ENCODE measurements at regions not wholly inside any gene's neighbourhood (a gene's known extent, or its start where the extent isn't known, plus 50 kb on each side); places are given as distances from the start of the nearest gene placed in this dataset.

GRCh38 chr11:11691296-11692151 is 69.7 kb upstream of the GALNT18 start:
- intact Hi-C loops (cut with micrococcal nuclease) (no loop called here), in situ Hi-C loops (cut with MboI; ENCODE audit: low sequenced_read_pairs) (no loop called here), dilution Hi-C loops (cut with HindIII; ENCODE audit: low sequenced_read_pairs, unreplicated experiment) (no loop called here)
- H2AK5ac ChIP-seq (ENCODE audit: low read depth, low read length) = no peak overlapping the region
- no peaks in the 10 kb centered on the region for H3K79me1 ChIP-seq (ENCODE audit: low read depth in 1 of 2, low read length in 2 of 2)
- H4K20me1 ChIP-seq (ENCODE audit: insufficient read depth, low read length) = no peaks in the 10 kb centered on the region
- H3K27me3 ChIP-seq (ENCODE audit: control insufficient read depth, insufficient read depth, low read length) = peaks cover 5% of the 10 kb centered on the region
- no peak overlapping the region for H2AFZ ChIP-seq (replicated peaks; ENCODE audit: low read length, poor library complexity)
- H4K91ac ChIP-seq (ENCODE audit: insufficient read depth, low read depth, low read length) = no peak overlapping the region
- H3K9me1 ChIP-seq (ENCODE audit: insufficient read depth, low read length) = no peaks in the 10 kb centered on the region
- H3K36me3 ChIP-seq (ENCODE audit: control insufficient read depth, insufficient read depth, low read length) = no peaks in the 10 kb centered on the region
- H2BK15ac ChIP-seq (ENCODE audit: low read depth, low read length) = no peak overlapping the region
- H3K9ac ChIP-seq (ENCODE audit: low read depth, low read length) = no peak overlapping the region
- H3K4me3 ChIP-seq (ENCODE audit: insufficient read depth, low read depth, low read length) = no peak overlapping the region
- ATAC-seq (ENCODE audit: low read depth) = no peak
- BruUV-seq (replicated peaks) = no TSS peak
- no peak overlapping the region for H3K18ac ChIP-seq (ENCODE audit: low read depth, low read length)
- ChIA-PET CTCF (no interaction called here), POLR2A (ENCODE audit: unreplicated experiment) (interaction anchor here (0.5 kb wide), 1 partner anchor 54 kb away, joined by 4 read pairs; no protein-coding TSS in a partner anchor)
- no peak overlapping the region for H3K23ac ChIP-seq (ENCODE audit: low read depth, low read length)
- no peaks in the 10 kb centered on the region for H3K9me3 ChIP-seq (ENCODE audit: control insufficient read depth, insufficient read depth, low read length)
- H3K14ac ChIP-seq (replicated peaks; ENCODE audit: low read depth, low read length) = no peak overlapping the region
- no peak overlapping the region for H3K4ac ChIP-seq (ENCODE audit: low read depth, low read length)
- H2AK9ac ChIP-seq (replicated peaks; ENCODE audit: low read depth, low read length, poor library complexity) = no peak overlapping the region
- H4K8ac ChIP-seq (ENCODE audit: low read depth in 2 of 2, low read length in 2 of 2) = no peak overlapping the region
- no peak overlapping the region for H3K4me2 ChIP-seq (ENCODE audit: low read depth, low read length)
- no peak for TF ChIP-seq MXI1 (IDR thresholded peaks at IDR 0.05; ENCODE audit: borderline replicate concordance, low read depth, low read length)
- no peak for TF ChIP-seq SMC3 (IDR thresholded peaks at IDR 0.05; ENCODE audit: low read depth, low read length)
- TF ChIP-seq POLR2A (IDR thresholded peaks at IDR 0.05; ENCODE audit: low read depth, low read length) = no peak
- no peak for TF ChIP-seq MAFK (IDR thresholded peaks at IDR 0.05; ENCODE audit: low read depth, low read length)
- no peak for TF ChIP-seq RFX5 (IDR thresholded peaks at IDR 0.05; ENCODE audit: low read depth, low read length)
- TF ChIP-seq FOS (IDR thresholded peaks at IDR 0.05; ENCODE audit: low read depth, low read length) = no peak
- no peak for TF ChIP-seq CTCF (conservative IDR thresholded peaks at IDR 0.05; ENCODE audit: low read depth, low read length)
- TF ChIP-seq RCOR1 (IDR thresholded peaks at IDR 0.05; ENCODE audit: insufficient replicate concordance, low read length) = no peak
- DNase-seq = no peak
- H3K27ac ChIP-seq (ENCODE audit: insufficient read depth, low read length) = no peak overlapping the region
- no peak overlapping the region for H4K5ac ChIP-seq (ENCODE audit: low read depth, low read length)
- no peak overlapping the region for H2BK120ac ChIP-seq (ENCODE audit: low read depth, low read length)
- H3K4me1 ChIP-seq (ENCODE audit: control insufficient read depth, insufficient read depth, low read length) = no peaks in the 10 kb centered on the region
- no peak overlapping the region for H2BK5ac ChIP-seq (ENCODE audit: low read depth, low read length, poor library complexity, severe bottlenecking)
- no peak overlapping the region for H2BK20ac ChIP-seq (ENCODE audit: low read depth, low read length)
- no peak overlapping the region for H3K56ac ChIP-seq (ENCODE audit: extremely low read depth, insufficient read depth, low read length)
- WGBS, 2 experiments (ENCODE audit: extremely low coverage in 2 of 2, insufficient read length in 1 of 2) = 35% methylated on average over 2 of the region's 13 CpGs; no CpG with 5 or more reads in 1 of the 2 experiments

All from IMR-90 (cell line).